D721Med (cell line): ENCODE measurements at regions not wholly inside any gene's neighbourhood (a gene's known extent, or its start where the extent isn't known, plus 50 kb on each side); places are given as distances from the start of the nearest gene placed in this dataset.

Experiments
- DNase-seq: peaks from one replicate; pipeline ENCODE4 v3.0.0; 2011; ENCODE audit warnings: low spot score; ENCODE audit not compliant: insufficient read length
- FAIRE-seq: peaks from 2 replicates; lab custom pipeline; 2011; peaks lifted over from hg19 to GRCh38; lab: Jason Lieb, UNC
- CTCF ChIP-seq: IDR thresholded peaks from 2 replicates; pipeline ENCODE4 v1.5.1; 2012; ENCODE audit warnings: mild to moderate bottlenecking, control low read depth; ENCODE audit not compliant: insufficient read depth; ENCODE audit errors: missing control alignments

GRCh38 chr2:7673101-7673500, 755.9 kb downstream of the RNF144A start:
- no peak for FAIRE-seq
- no peak for DNase-seq
- no peak for TF ChIP-seq CTCF

GRCh38 chr2:7673853-7674252, 756.6 kb downstream of the RNF144A start:
- DNase-seq (no peak), FAIRE-seq (no peak)
- no peak for TF ChIP-seq CTCF

DNA sequence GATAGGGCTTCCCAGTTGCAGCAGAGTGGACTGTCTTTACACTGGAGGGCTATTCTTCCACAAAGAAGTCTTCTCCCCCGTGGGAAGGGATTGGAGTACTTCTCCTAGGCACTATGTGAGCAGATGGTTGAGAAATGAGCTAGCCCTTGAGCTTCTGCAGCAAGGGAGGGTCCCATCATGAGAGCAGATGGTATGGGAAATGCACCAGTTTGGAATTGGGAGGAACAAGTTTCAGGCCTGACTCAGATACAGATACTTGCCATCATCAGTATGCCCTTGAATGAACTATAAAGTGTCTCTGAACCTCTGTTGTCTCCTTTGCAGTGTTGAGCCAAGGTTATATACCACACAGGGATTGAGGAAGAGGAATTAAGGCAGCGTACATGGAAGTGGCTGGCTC, 757.4 kb downstream of the RNF144A start:
- no peak for TF ChIP-seq CTCF
- no peak for DNase-seq
- FAIRE-seq: no peak

DNA sequence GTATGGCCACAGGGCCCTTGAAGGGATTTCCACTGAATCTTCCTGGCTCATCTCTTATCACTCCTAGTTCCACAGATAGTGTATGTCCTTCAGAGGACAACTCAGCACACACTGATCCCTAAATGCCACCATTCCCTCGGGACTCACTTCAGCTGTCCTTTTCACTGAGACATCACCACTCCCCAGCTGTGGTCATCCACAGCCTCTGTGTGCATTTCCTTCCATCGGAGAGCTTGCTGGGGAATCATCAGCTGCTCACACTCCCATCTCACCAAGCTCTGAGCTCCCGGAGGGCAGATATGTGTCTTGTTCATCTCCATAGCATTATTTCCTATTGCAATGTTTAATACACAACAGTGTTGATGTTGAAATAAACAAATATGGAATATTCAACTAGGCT, 759.5 kb downstream of the RNF144A start:
- TF ChIP-seq CTCF: no peak
- no peak for FAIRE-seq
- no peak for DNase-seq

- FAIRE-seq (no peak), DNase-seq (no peak)
- no peak for TF ChIP-seq CTCF
Measured at GRCh38 chr2:7681881-7682461, 764.8 kb downstream of the RNF144A start.

DNA sequence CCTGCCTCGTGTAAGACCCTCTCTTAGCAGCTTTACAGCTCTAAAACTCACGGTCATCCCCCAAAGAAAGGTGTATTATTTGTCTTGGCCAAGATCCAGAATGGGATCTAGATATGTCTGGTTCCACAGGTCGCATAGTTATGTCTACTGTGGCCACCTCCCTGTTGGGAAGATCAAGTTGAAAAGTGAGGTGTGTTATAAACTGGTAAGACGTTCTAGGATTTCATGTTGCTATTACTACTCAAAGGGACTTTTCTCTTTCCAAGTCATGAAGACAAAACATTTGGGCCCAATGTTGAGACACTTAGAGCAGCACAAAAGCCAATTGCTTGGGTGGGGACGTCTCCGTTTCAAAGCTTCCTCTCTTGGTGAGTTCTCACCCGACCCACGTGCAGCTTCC, 766.0 kb downstream of the RNF144A start:
- no peak for FAIRE-seq
- DNase-seq: no peak
- TF ChIP-seq CTCF: no peak

DNA sequence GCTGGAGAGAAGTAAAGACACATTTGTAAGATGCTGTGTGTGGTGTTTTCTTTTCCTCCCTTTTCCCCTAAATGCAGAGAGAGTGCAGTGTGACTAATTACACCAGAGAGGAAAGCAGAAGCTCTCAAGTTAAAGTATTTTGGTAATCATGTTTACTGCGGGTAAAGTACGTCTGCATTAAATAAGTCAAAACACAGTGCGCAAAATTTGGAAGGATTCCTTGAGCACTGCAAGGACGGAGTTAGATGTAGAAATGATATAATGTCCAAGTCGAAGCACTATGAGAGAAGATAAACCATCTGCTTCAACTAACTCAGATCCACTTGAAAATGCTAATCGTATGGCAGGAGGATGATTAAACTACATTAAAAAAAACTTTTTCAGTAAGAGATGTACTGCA, 766.5 kb downstream of the RNF144A start:
- FAIRE-seq (no peak), DNase-seq (no peak)
- TF ChIP-seq CTCF: no peak
